ENCODE measurements at regions not wholly inside any gene's neighbourhood (a gene's known extent, or its start where the extent isn't known, plus 50 kb on each side); places are given as distances from the start of the nearest gene placed in this dataset.

DNA sequence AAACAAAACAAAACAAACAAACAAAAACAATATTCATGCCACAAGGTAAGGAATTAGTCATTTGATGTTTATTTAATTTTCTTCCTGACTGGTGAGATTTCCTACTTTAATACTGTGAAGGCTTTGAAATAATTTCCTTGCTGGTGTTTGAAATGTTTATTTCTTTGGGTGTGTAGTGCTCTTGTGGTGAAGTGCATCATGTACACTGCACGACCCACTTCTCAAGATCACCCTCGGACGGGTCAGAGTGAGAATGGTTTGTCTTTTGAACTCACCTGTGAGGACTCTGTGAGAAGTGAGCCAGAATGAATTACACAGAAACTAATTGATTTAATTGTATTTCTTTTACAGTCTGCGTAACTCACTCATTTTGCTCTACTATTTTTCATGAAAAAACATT, 1211.5 kb downstream of the SORCS1 start:
- Mint-ChIP-seq H3K9me3 (peaks cover 2% of the 10 kb centered on the region), H3K4me3 (no peak overlapping the region), H3K27ac (no peak overlapping the region), H3K27me3 (no peaks in the 10 kb centered on the region), H3K36me3 (ENCODE audit: low read depth) (no peaks in the 10 kb centered on the region), H3K4me1 (ENCODE audit: low read depth) (no peaks in the 10 kb centered on the region)
- no peak for ATAC-seq
- DNase-seq: no peak
- TF ChIP-seq, protein P1, sequence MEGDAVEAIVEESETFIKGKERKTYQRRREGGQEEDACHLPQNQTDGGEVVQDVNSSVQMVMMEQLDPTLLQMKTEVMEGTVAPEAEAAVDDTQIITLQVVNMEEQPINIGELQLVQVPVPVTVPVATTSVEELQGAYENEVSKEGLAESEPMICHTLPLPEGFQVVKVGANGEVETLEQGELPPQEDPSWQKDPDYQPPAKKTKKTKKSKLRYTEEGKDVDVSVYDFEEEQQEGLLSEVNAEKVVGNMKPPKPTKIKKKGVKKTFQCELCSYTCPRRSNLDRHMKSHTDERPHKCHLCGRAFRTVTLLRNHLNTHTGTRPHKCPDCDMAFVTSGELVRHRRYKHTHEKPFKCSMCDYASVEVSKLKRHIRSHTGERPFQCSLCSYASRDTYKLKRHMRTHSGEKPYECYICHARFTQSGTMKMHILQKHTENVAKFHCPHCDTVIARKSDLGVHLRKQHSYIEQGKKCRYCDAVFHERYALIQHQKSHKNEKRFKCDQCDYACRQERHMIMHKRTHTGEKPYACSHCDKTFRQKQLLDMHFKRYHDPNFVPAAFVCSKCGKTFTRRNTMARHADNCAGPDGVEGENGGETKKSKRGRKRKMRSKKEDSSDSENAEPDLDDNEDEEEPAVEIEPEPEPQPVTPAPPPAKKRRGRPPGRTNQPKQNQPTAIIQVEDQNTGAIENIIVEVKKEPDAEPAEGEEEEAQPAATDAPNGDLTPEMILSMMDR (IDR thresholded peaks at IDR 0.05): no peak
- intact Hi-C loops (cut with micrococcal nuclease): loop anchor here (10.0 kb wide), 1 partner anchor 232 kb away; no protein-coding TSS in a partner anchor
- CTCF ChIA-PET: no interaction called here
- POLR2A ChIA-PET: interaction anchor here (1.0 kb wide), 1 partner anchor 435 kb away, joined by 3 read pairs; no protein-coding TSS in a partner anchor

DNA sequence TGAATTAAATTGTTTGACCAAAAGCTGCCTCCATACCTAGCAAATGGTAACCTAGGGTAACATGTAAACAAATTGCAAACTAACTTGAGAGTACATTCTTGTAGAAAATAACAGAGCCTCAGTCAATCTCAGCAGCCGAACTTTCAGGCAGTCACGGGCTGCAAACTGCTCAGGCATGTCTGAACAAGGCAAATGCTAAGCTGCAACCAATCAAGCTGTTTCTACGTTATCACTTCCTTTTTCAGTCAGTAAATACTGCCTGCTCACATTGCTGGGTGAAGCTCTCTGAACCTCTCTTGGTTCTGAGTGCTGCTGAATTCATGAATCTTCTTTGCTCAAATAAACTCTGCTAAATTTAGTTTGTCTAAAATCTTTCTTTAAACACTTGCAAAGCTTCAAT, 1212.4 kb downstream of the SORCS1 start:
- H3K4me1 Mint-ChIP-seq (ENCODE audit: low read depth): no peaks in the 10 kb centered on the region
- H3K9me3 Mint-ChIP-seq: no peaks in the 10 kb centered on the region
- TF ChIP-seq, protein P1 (IDR thresholded peaks at IDR 0.05): no peak
- CTCF ChIA-PET: no interaction called here
- no peak overlapping the region for H3K4me3 Mint-ChIP-seq
- DNase-seq: no peak
- H3K27ac Mint-ChIP-seq: no peak overlapping the region
- intact Hi-C loops (cut with micrococcal nuclease): loop anchor here (10.0 kb wide), 1 partner anchor 233 kb away; no protein-coding TSS in a partner anchor
- no peak for ATAC-seq
- H3K36me3 Mint-ChIP-seq (ENCODE audit: low read depth): no peaks in the 10 kb centered on the region
- H3K27me3 Mint-ChIP-seq: no peaks in the 10 kb centered on the region
- POLR2A ChIA-PET: interaction anchor here (1.0 kb wide), 1 partner anchor 435 kb away, joined by 3 read pairs; no protein-coding TSS in a partner anchor

DNA sequence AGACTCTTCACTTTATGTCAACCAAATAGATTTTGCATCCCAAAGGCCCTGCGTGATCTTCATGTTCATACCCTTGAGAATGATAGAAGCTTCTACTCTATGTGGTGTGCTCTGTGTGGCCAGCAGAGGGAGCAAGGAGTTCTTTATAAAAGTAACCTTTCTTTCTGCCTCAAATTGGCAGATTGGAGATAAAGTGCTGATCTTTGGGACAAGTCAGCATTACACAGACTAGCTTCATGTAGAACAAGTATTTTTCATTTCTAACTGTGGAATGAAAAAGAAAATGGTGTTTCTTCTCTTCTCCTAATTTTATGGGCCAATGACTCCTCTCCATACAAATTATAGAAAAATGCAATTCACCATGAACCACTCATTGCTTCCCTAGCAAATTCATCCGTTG, 1214.1 kb downstream of the SORCS1 start:
- Mint-ChIP-seq H3K9me3 (no peaks in the 10 kb centered on the region), H3K27ac (no peak overlapping the region), H3K4me3 (no peak overlapping the region), H3K36me3 (ENCODE audit: low read depth) (no peaks in the 10 kb centered on the region), H3K27me3 (no peaks in the 10 kb centered on the region), H3K4me1 (ENCODE audit: low read depth) (no peaks in the 10 kb centered on the region)
- POLR2A ChIA-PET: no interaction called here
- TF ChIP-seq, protein P1 (IDR thresholded peaks at IDR 0.05): peak; percentile 67
- CTCF ChIA-PET: interaction anchor here (1.3 to 1.5 kb wide), 4 partner anchors 10 to 405 kb away, joined by 3 to 7 read pairs (median 3); no protein-coding TSS in a partner anchor
- DNase-seq (peak; percentile 44), ATAC-seq (no peak)
- intact Hi-C loops (cut with micrococcal nuclease): loop anchor here (10.0 kb wide), 1 partner anchor 234 kb away; no protein-coding TSS in a partner anchor

DNA sequence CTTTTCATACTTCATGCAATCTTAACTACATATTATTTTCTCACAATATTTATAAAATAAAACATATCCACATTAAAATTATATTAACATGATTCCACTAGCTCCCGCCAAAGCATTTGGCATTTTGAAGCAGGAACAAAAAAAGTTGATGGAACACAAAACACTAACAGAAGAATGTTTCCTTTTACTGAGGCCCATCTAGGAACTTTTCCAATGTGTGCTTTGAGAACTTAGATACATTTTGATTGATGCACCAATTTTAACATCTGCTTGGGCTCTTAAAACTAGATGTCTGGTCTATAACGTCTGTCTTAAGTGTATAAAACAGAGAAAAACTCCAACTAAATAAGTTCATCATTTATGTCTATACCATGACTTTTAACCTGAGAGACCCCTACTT, 1214.8 kb downstream of the SORCS1 start:
- no peak overlapping the region for H3K27ac Mint-ChIP-seq
- H3K4me1 Mint-ChIP-seq (ENCODE audit: low read depth): no peaks in the 10 kb centered on the region
- H3K27me3 Mint-ChIP-seq: no peaks in the 10 kb centered on the region
- no peaks in the 10 kb centered on the region for H3K9me3 Mint-ChIP-seq
- intact Hi-C loops (cut with micrococcal nuclease): loop anchor here (10.0 kb wide), 1 partner anchor 235 kb away; no protein-coding TSS in a partner anchor
- ChIA-PET CTCF (interaction anchor here (1.3 to 1.5 kb wide), 3 partner anchors 11 to 403 kb away, joined by 3 to 7 read pairs (median 3); no protein-coding TSS in a partner anchor), POLR2A (no interaction called here)
- H3K4me3 Mint-ChIP-seq: no peak overlapping the region
- ATAC-seq (no peak), DNase-seq (no peak)
- no peaks in the 10 kb centered on the region for H3K36me3 Mint-ChIP-seq (ENCODE audit: low read depth)
- TF ChIP-seq, protein P1 (IDR thresholded peaks at IDR 0.05): no peak

DNA sequence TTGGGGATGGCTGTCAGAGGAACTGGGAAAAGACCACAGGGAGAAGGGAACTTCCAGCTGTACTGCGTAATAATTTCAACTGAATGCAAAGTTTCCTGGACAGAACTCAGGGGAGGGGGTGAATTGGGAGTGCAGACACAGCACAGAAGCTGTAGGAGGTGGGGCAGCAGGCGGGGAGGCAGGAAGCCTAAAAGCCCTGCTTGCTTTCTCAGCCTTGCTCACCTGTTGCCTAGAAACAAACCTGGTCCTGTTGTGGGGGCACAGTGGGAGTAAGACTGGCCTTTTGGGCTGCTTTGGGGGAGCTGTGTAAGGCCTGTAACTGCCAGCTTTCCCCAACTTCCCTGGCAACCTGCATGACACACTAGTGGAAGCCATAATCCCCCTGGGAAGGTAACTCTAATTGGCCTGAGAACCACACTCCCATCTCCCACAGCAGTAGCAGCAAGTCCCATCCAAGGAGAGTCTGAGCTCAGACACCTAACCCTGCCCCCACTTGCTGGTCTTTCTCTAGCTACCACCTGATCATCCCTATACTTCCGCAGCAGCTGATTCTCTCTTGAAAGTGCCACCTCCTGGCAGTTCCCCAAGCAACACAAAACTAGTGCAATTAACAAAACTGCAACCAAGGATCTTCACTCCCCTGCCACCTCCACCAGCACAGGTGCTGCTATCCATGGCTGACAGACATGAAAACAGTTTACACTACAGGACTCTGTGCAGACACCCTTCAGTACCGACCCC, 1239.3 kb downstream of the SORCS1 start:
- DNase-seq (no peak), ATAC-seq (no peak)
- ChIA-PET POLR2A (no interaction called here), CTCF (no interaction called here)
- H3K36me3 Mint-ChIP-seq (ENCODE audit: low read depth): no peaks in the 10 kb centered on the region
- TF ChIP-seq, protein P1 (IDR thresholded peaks at IDR 0.05): no peak
- H3K4me3 Mint-ChIP-seq: no peak overlapping the region
- peaks cover 3% of the 10 kb centered on the region for H3K9me3 Mint-ChIP-seq
- no peaks in the 10 kb centered on the region for H3K4me1 Mint-ChIP-seq (ENCODE audit: low read depth)
- H3K27ac Mint-ChIP-seq: no peak overlapping the region
- H3K27me3 Mint-ChIP-seq: no peaks in the 10 kb centered on the region
- intact Hi-C loops (cut with micrococcal nuclease): no loop called here
